Thyroid gland (tissue), 4 donors: ENCODE measurements at regions not wholly inside any gene's neighbourhood (a gene's known extent, or its start where the extent isn't known, plus 50 kb on each side); places are given as distances from the start of the nearest gene placed in this dataset.

Experiments
- CTCF ChIP-seq, 6 experiments: fragments of 200-600 bp in 3 of 6; fragments of 450-650 bp in 3 of 6; sonication (generic) in 3 of 6; IDR thresholded peaks; one replicate each; pipeline ENCODE4 v1.5.1; 2016 to 2019; ENCODE audit warnings: antibody characterized with exemption in 6 of 6, mild to moderate bottlenecking in 2 of 6, inconsistent platforms in 1 of 6, moderate library complexity in 1 of 6
- POLR2A ChIP-seq, 2 donors: fragments of 450-650 bp; IDR thresholded peaks; one replicate each; pipeline ENCODE4 v1.6.1; 2017; ENCODE audit warnings: antibody characterized with exemption in 2 of 2, mild to moderate bottlenecking in 2 of 2, moderate library complexity in 1 of 2

DNA sequence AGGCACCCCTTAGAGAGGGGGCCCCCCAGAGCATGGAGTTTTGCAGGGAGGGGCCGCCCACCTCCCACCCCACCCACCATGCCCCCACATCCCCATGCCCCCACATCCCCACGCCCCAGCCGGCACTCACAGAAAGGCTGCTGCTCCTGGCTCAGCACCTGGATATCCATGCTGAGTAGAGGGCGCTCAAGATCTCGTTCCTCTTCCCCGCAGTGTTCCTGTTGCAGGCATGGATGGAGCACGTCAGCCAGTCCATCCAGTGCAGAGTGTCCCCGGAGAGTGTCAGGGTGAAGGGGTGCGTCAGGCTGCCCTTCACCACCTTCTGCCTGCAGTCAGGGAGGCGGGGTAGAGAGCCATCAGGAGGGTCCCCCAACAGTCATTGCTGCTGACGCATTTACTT is 156.2 kb downstream of the CRYBB2 start:
- no peak for TF ChIP-seq POLR2A (IDR thresholded peaks at IDR 0.05)
- TF ChIP-seq CTCF (IDR thresholded peaks at IDR 0.05): no peak
